ENCODE measurements at regions not wholly inside any gene's neighbourhood (a gene's known extent, or its start where the extent isn't known, plus 50 kb on each side); places are given as distances from the start of the nearest gene placed in this dataset.

GRCh38 chr14:103250181-103250580, 83.9 kb upstream of the EIF5 start:
- no peak for DNase-seq (ENCODE audit: extremely low spot score, unreplicated experiment)
- Mint-ChIP-seq H3K4me1 (ENCODE audit: unreplicated experiment) (peaks cover 17% of the 10 kb centered on the region), H3K27me3 (no peaks in the 10 kb centered on the region), H3K36me3 (peaks cover 3% of the 10 kb centered on the region), H3K9me3 (no peaks in the 10 kb centered on the region), H3K27ac (no peak overlapping the region), H3K4me3 (no peak overlapping the region)
- no peak for TF ChIP-seq CTCF (conservative IDR thresholded peaks at IDR 0.05)

GRCh38 chr14:103250874-103251273, 83.2 kb upstream of the EIF5 start:
- H3K4me1 Mint-ChIP-seq (ENCODE audit: unreplicated experiment): peaks cover 13% of the 10 kb centered on the region
- DNase-seq (ENCODE audit: extremely low spot score, unreplicated experiment): no peak
- no peak overlapping the region for H3K4me3 Mint-ChIP-seq
- H3K27ac Mint-ChIP-seq: peak overlapping the region; percentile 64
- no peaks in the 10 kb centered on the region for H3K27me3 Mint-ChIP-seq
- no peaks in the 10 kb centered on the region for H3K36me3 Mint-ChIP-seq
- TF ChIP-seq CTCF (conservative IDR thresholded peaks at IDR 0.05): no peak
- no peaks in the 10 kb centered on the region for H3K9me3 Mint-ChIP-seq

- no peak for DNase-seq (ENCODE audit: extremely low spot score, unreplicated experiment)
- no peaks in the 10 kb centered on the region for H3K27me3 Mint-ChIP-seq
- H3K36me3 Mint-ChIP-seq: no peaks in the 10 kb centered on the region
- H3K27ac Mint-ChIP-seq: peak overlapping the region; percentile 76
- peaks cover 10% of the 10 kb centered on the region for H3K4me1 Mint-ChIP-seq (ENCODE audit: unreplicated experiment)
- TF ChIP-seq CTCF (conservative IDR thresholded peaks at IDR 0.05): no peak
- H3K9me3 Mint-ChIP-seq: no peaks in the 10 kb centered on the region
- peak overlapping the region; percentile 3 for H3K4me3 Mint-ChIP-seq
Observed at GRCh38 chr14:103255555-103255954, 78.5 kb upstream of the EIF5 start.

GRCh38 chr14:103256406-103256805, 77.6 kb upstream of the EIF5 start:
- Mint-ChIP-seq H3K4me3 (no peak overlapping the region), H3K36me3 (no peaks in the 10 kb centered on the region), H3K4me1 (ENCODE audit: unreplicated experiment) (peaks cover 14% of the 10 kb centered on the region), H3K27ac (no peak overlapping the region), H3K9me3 (no peaks in the 10 kb centered on the region), H3K27me3 (no peaks in the 10 kb centered on the region)
- no peak for DNase-seq (ENCODE audit: extremely low spot score, unreplicated experiment)
- no peak for TF ChIP-seq CTCF (conservative IDR thresholded peaks at IDR 0.05)

- no peak for DNase-seq (ENCODE audit: extremely low spot score, unreplicated experiment)
- Mint-ChIP-seq H3K9me3 (no peaks in the 10 kb centered on the region), H3K27ac (no peak overlapping the region), H3K4me1 (ENCODE audit: unreplicated experiment) (peaks cover 14% of the 10 kb centered on the region), H3K27me3 (peaks cover 3% of the 10 kb centered on the region), H3K36me3 (no peaks in the 10 kb centered on the region), H3K4me3 (no peak overlapping the region)
- no peak for TF ChIP-seq CTCF (conservative IDR thresholded peaks at IDR 0.05)
Observed at GRCh38 chr14:103257211-103257962, 76.7 kb upstream of the EIF5 start.

Measured in type B pancreatic cell (in vitro differentiated cells).